Dermis blood vessel endothelial cell (primary cell): ENCODE measurements at regions not wholly inside any gene's neighbourhood (a gene's known extent, or its start where the extent isn't known, plus 50 kb on each side); places are given as distances from the start of the nearest gene placed in this dataset.
A peak's percentile ranks its signal among the peaks of the same experiment; 100 is the strongest.
"Not testable (repeated sequence)": the region's sequence is repeated elsewhere in the genome, so short reads cannot be mapped to it uniquely, and the experiment has no call there.

Experiments
- DNase-seq: peaks from one replicate; pipeline ENCODE4 v3.0.0; 2010

- not testable (repeated sequence) for DNase-seq
Observed at GRCh38 chr6:71360556-71361335, 72.1 kb downstream of the OGFRL1 start.

- no peak for DNase-seq
Observed at GRCh38 chr6:71364889-71365542, 76.4 kb downstream of the OGFRL1 start.

GRCh38 chr6:71367756-71368155 is 79.1 kb downstream of the OGFRL1 start:
- peak; percentile 34 for DNase-seq

GRCh38 chr6:71368284-71368683 is 79.7 kb downstream of the OGFRL1 start:
- no peak for DNase-seq

GRCh38 chr6:71371559-71371958 is 82.9 kb downstream of the OGFRL1 start:
- DNase-seq, result no peak

GRCh38 chr6:71373943-71374342 is 85.3 kb downstream of the OGFRL1 start:
- DNase-seq, result no peak

- peak; percentile 70 for DNase-seq
Observed at GRCh38 chr6:71375676-71376075, 87.1 kb downstream of the OGFRL1 start.

GRCh38 chr6:71376830-71377229 is 88.2 kb downstream of the OGFRL1 start:
- no peak for DNase-seq

GRCh38 chr6:71383476-71383875 is 94.9 kb downstream of the OGFRL1 start:
- DNase-seq, result peak; percentile 48

GRCh38 chr6:71383901-71384489 is 95.4 kb downstream of the OGFRL1 start:
- peak; percentile 80 for DNase-seq

GRCh38 chr6:71385111-71385822 is 96.7 kb downstream of the OGFRL1 start:
- no peak for DNase-seq

GRCh38 chr6:71386215-71386614 is 97.6 kb downstream of the OGFRL1 start:
- no peak for DNase-seq

GRCh38 chr6:71387179-71387578 is 98.6 kb downstream of the OGFRL1 start:
- DNase-seq, result no peak

GRCh38 chr6:71388068-71388744 is 99.6 kb downstream of the OGFRL1 start:
- no peak for DNase-seq

GRCh38 chr6:71388856-71389527 is 100.4 kb downstream of the OGFRL1 start:
- peak; percentile 31 for DNase-seq

- DNase-seq, result peak; percentile 42
Observed at GRCh38 chr6:71391126-71391525, 102.5 kb downstream of the OGFRL1 start.

GRCh38 chr6:71392276-71392675 is 103.7 kb downstream of the OGFRL1 start:
- no peak for DNase-seq

GRCh38 chr6:71393471-71393870 is 104.9 kb downstream of the OGFRL1 start:
- DNase-seq, result peak; percentile 95

- peak; percentile 46 for DNase-seq
Observed at GRCh38 chr6:71393981-71394432, 105.4 kb downstream of the OGFRL1 start.

GRCh38 chr6:71394926-71395325 is 106.3 kb downstream of the OGFRL1 start:
- no peak for DNase-seq

GRCh38 chr6:71395731-71396409 is 107.3 kb downstream of the OGFRL1 start:
- DNase-seq, result no peak
